ENCODE measurements at regions not wholly inside any gene's neighbourhood (a gene's known extent, or its start where the extent isn't known, plus 50 kb on each side); places are given as distances from the start of the nearest gene placed in this dataset.

GRCh38 chr20:16664020-16664419 lies 65.8 kb upstream of the SNRPB2 start:
- ChIA-PET POLR2A (interaction anchor here (0.7 kb wide), 1 partner anchor 10 kb away, joined by 3 read pairs; no protein-coding TSS in a partner anchor), SMC1A (ENCODE audit: uncharacterized antibody, unreplicated experiment) (no interaction called here), CTCF (no interaction called here), RAD21 (ENCODE audit: unreplicated experiment) (no interaction called here)
- Histone ChIP-seq H3K9ac (ENCODE audit: control insufficient read depth, insufficient read depth, low read length) (no peak overlapping the region), H3K9me3 (replicated peaks; ENCODE audit: control insufficient read depth, insufficient read depth, low read length) (no peaks in the 10 kb centered on the region), H3K27ac (ENCODE audit: control insufficient read depth, insufficient read depth) (no peak overlapping the region), H3K36me3 (ENCODE audit: control insufficient read depth in 2 of 2, insufficient read depth in 2 of 2, low read length in 1 of 2) (no peaks in the 10 kb centered on the region), H3K4me2 (ENCODE audit: control insufficient read depth, insufficient read depth) (no peak overlapping the region), H4K20me1 (ENCODE audit: control insufficient read depth, insufficient read depth) (no peaks in the 10 kb centered on the region), H3K4me3 (no peak overlapping the region), H2AFZ (ENCODE audit: control insufficient read depth, low read depth, low read length) (no peak overlapping the region), H3K79me2 (ENCODE audit: control insufficient read depth, insufficient read depth, low read length) (no peaks in the 10 kb centered on the region), H3K27me3 (replicated peaks in 1 of 2; ENCODE audit: control insufficient read depth in 2 of 2, insufficient read depth in 2 of 2, low read length in 1 of 2) (no peaks in the 10 kb centered on the region; a peak in 1 of 4 replicates), H3K4me1 (ENCODE audit: control insufficient read depth, insufficient read depth, low read length) (no peaks in the 10 kb centered on the region)
- WGBS (ENCODE audit: insufficient coverage, insufficient replicate concordance, low lambda C conversion rate, missing lambda C conversion rate), result 51% methylated on average over 4 of the region's 4 CpGs
- DNase-seq (ENCODE audit: low read depth, low spot score), result no peak
- in situ Hi-C loops (cut with MboI) (no loop called here), intact Hi-C loops (cut with micrococcal nuclease; ENCODE audit: unreplicated experiment) (no loop called here)
- no peak for ATAC-seq
- no TSS peak for BruUV-seq (replicated peaks)
- no peak for TF ChIP-seq SPI1 (IDR thresholded peaks at IDR 0.05; ENCODE audit: borderline replicate concordance, insufficient read depth, low read depth, low read length)
- TF ChIP-seq ZNF217 (IDR thresholded peaks at IDR 0.05), result no peak
- TF ChIP-seq BRCA1 (IDR thresholded peaks at IDR 0.05; ENCODE audit: low read depth, low read length), result no peak
- no peak for TF ChIP-seq ZNF687 (IDR thresholded peaks at IDR 0.05)
- no peak for TF ChIP-seq RAD51 (IDR thresholded peaks at IDR 0.05)
- no peak for TF ChIP-seq NFIC (IDR thresholded peaks at IDR 0.05; ENCODE audit: low read depth, low read length)
- TF ChIP-seq MTA3 (IDR thresholded peaks at IDR 0.05; ENCODE audit: borderline replicate concordance, low read length), result no peak
- no peak for TF ChIP-seq GATAD2B (conservative IDR thresholded peaks at IDR 0.05; ENCODE audit: low read depth)
- no peak for TF ChIP-seq NFXL1 (IDR thresholded peaks at IDR 0.05; ENCODE audit: borderline replicate concordance)
- FAIRE-seq, result no peak
